GM12878 (cell line): ENCODE measurements at regions not wholly inside any gene's neighbourhood (a gene's known extent, or its start where the extent isn't known, plus 50 kb on each side); places are given as distances from the start of the nearest gene placed in this dataset.

ENCODE experiments used
- ATAC-seq: fragments of 200-7000 bp; cut with Tn5 transposase; 3 replicates; pipeline ENCODE4 v1.9.1; 2020; ENCODE audit warnings: mild to moderate bottlenecking, moderate library complexity
- BruUV-seq: library from RNA; stranded (reverse); fragments of 400-500 nt; replicated peaks from 2 replicates; lab custom pipeline; 2021; lab: Mats Ljungman, UMichigan
- CTCF ChIA-PET: fragments of 300-600 bp; sonication (Branson Sonifier 250); formaldehyde crosslinking; extraction: SDS; loops from one replicate; lab custom pipeline; 2021; ENCODE audit warnings: inconsistent platforms; lab: Yijun Ruan, JAX
- POLR2A ChIA-PET: fragments of 350-600 bp; formaldehyde crosslinking; extraction: SDS; loops from one replicate; lab custom pipeline; 2021; ENCODE audit warnings: inconsistent platforms; lab: Charles Lee
- RAD21 ChIA-PET: fragments of 300-600 bp; sonication (Branson Sonifier 250); formaldehyde crosslinking; loops from one replicate; lab custom pipeline; 2023; ENCODE audit warnings: antibody characterized with exemption; ENCODE audit not compliant: unreplicated experiment; lab: Charles Lee
- SMC1A ChIA-PET: fragments of 300-600 bp; sonication (Branson Sonifier 250); formaldehyde crosslinking; loops from one replicate; lab custom pipeline; 2023; ENCODE audit not compliant: unreplicated experiment, uncharacterized antibody; lab: Charles Lee
- DNase-seq: peaks from one replicate; pipeline ENCODE4 v3.0.0-alpha.2; 2011; ENCODE audit warnings: low read depth, low spot score
- FAIRE-seq: peaks from 3 replicates; lab custom pipeline; 2011; peaks lifted over from hg19 to GRCh38; lab: Jason Lieb, UNC
- H2AFZ ChIP-seq: 2 replicates; pipeline ENCODE4 v1.6.0; 2011; ENCODE audit warnings: low read depth, low read length, control low read depth; ENCODE audit not compliant: control insufficient read depth
- H3K27ac ChIP-seq: 2 replicates; pipeline ENCODE4 v1.5.1; 2011; ENCODE audit warnings: control low read depth; ENCODE audit not compliant: control insufficient read depth, insufficient read depth
- H3K27me3 ChIP-seq, 2 experiments: replicated peaks in 1 of 2; 2 replicates each; pipeline versions ENCODE4 v1.6.0 to v1.6.1; 2011; ENCODE audit warnings: low read length in 1 of 2; ENCODE audit not compliant: control insufficient read depth in 2 of 2, insufficient read depth in 2 of 2
- H3K36me3 ChIP-seq, 2 experiments: 2 replicates each; pipeline ENCODE4 v1.5.1; 2011; ENCODE audit warnings: low read length in 1 of 2; ENCODE audit not compliant: control insufficient read depth in 2 of 2, insufficient read depth in 2 of 2
- H3K4me1 ChIP-seq: 2 replicates; pipeline ENCODE4 v1.6.1; 2011; ENCODE audit warnings: mild to moderate bottlenecking, low read length, moderate library complexity, mixed read lengths; ENCODE audit not compliant: control insufficient read depth, insufficient read depth
- H3K4me2 ChIP-seq: 2 replicates; pipeline ENCODE4 v1.6.0; 2011; ENCODE audit warnings: control low read depth; ENCODE audit not compliant: control insufficient read depth, insufficient read depth
- H3K4me3 ChIP-seq: fragments of 200-600 bp; sonication (generic); 2 replicates; pipeline ENCODE4 v1.5.1; 2016
- H3K79me2 ChIP-seq: 2 replicates; pipeline ENCODE4 v1.6.0; 2011; ENCODE audit warnings: low read length; ENCODE audit not compliant: control insufficient read depth, insufficient read depth
- H3K9ac ChIP-seq: 2 replicates; pipeline ENCODE4 v1.8.0; 2011; ENCODE audit warnings: low read length, control low read depth, mixed read lengths; ENCODE audit not compliant: control insufficient read depth, insufficient read depth
- H3K9me3 ChIP-seq: replicated peaks from 3 replicates; pipeline ENCODE4 v1.5.1; 2011; ENCODE audit warnings: mild to moderate bottlenecking, low read length; ENCODE audit not compliant: control insufficient read depth, insufficient read depth
- H4K20me1 ChIP-seq: 2 replicates; pipeline ENCODE4 v1.6.0; 2011; ENCODE audit not compliant: control insufficient read depth, insufficient read depth
- ATF2 ChIP-seq: IDR thresholded peaks from 2 replicates; pipeline ENCODE4 v1.6.1; 2012; ENCODE audit warnings: low read length, inconsistent platforms
- MEF2A ChIP-seq: IDR thresholded peaks from 2 replicates; pipeline ENCODE4 v1.6.1; 2011; ENCODE audit warnings: low read depth, mild to moderate bottlenecking, low read length, moderate library complexity; ENCODE audit not compliant: insufficient read depth
- MYB ChIP-seq: fragments of 150-350 bp; IDR thresholded peaks from 2 replicates; pipeline ENCODE4 v1.6.1; 2014; ENCODE audit warnings: mild to moderate bottlenecking, low read depth, low read length, borderline replicate concordance
- NFXL1 ChIP-seq: fragments of 450-650 bp; IDR thresholded peaks from 2 replicates; pipeline ENCODE4 v1.6.1; 2017; ENCODE audit warnings: antibody characterized with exemption, mild to moderate bottlenecking, borderline replicate concordance
- NR2C2 ChIP-seq: IDR thresholded peaks from 2 replicates; pipeline ENCODE4 v1.6.1; 2011; ENCODE audit warnings: borderline replicate concordance, low read depth; ENCODE audit not compliant: control insufficient read depth, insufficient read length
- PAX5 ChIP-seq: IDR thresholded peaks from 2 replicates; pipeline ENCODE4 v1.6.1; 2011; ENCODE audit warnings: low read depth, low read length, borderline replicate concordance
- RBBP5 ChIP-seq: fragments of 200-600 bp; sonication (generic); conservative IDR thresholded peaks from 2 replicates; pipeline ENCODE4 v1.6.1; 2016
- RCOR1 ChIP-seq: conservative IDR thresholded peaks from 2 replicates; pipeline ENCODE4 v1.6.1; 2012; ENCODE audit warnings: low read depth, low read length, improper control_type of control experiment
- RFX5 ChIP-seq: IDR thresholded peaks from 2 replicates; pipeline ENCODE4 v1.6.1; 2011; ENCODE audit warnings: low read depth, low read length, improper control_type of control experiment
- TARDBP ChIP-seq: IDR thresholded peaks from 2 replicates; pipeline ENCODE4 v1.6.1; 2016; ENCODE audit warnings: borderline replicate concordance
- ZNF622 ChIP-seq: fragments of 450-650 bp; IDR thresholded peaks from 2 replicates; pipeline ENCODE4 v1.6.1; 2017; ENCODE audit warnings: mild to moderate bottlenecking, inconsistent platforms
- ZNF687 ChIP-seq: fragments of 450-650 bp; IDR thresholded peaks from 2 replicates; pipeline ENCODE4 v1.6.1; 2017; ENCODE audit warnings: mild to moderate bottlenecking, moderate library complexity
- ZZZ3 ChIP-seq: IDR thresholded peaks from 2 replicates; pipeline ENCODE4 v1.6.1; 2011; ENCODE audit warnings: low read depth; ENCODE audit not compliant: control insufficient read depth, insufficient read length
- WGBS: methylation state at CpG from one replicate; pipeline ENCODE4 v1.1.6; 2016; ENCODE audit warnings: low lambda C conversion rate; ENCODE audit not compliant: insufficient replicate concordance, insufficient coverage; ENCODE audit errors: missing lambda C conversion rate; 5-methylcytosine and 5-hydroxymethylcytosine counted together
- in situ Hi-C: fragments of 300-500 bp; cut with MboI; formaldehyde crosslinking; loops from 9 replicates; pipeline ENCODE4 v1.14.3; 2018; ENCODE audit warnings: mixed read lengths
- intact Hi-C: fragments of 100-400 bp; cut with micrococcal nuclease; formaldehyde crosslinking; loops from one replicate; pipeline ENCODE4 v1.14.2; 2022; ENCODE audit not compliant: unreplicated experiment

- no peak for TF ChIP-seq NR2C2
These were observed 55.3 kb upstream of the SOX9 start (continued) for GRCh38 chr17:72065556-72065955.

DNA sequence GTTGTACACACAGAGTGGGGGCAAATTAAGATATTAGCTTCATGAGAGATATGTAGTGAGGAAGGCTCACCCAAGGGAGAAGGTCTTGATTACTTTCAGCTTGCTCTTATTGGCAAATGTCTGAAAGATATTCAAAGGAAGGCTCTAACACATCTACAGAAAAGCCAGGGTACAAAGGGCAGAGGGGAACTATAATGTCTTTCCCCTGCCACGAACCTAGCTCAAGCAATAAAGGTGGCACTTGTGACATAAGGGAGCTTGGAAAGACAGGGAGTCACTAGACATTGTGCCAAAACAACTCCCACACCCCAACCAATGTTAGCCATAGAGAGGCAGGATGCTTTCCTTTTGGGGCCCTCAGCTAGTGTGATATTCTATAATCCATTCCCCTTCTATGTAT lies 52.2 kb upstream of the SOX9 start:
- WGBS: 0% methylated on average over 1 of the region's 1 CpG
- no TSS peak for BruUV-seq
- Histone ChIP-seq H3K36me3 (no peaks in the 10 kb centered on the region), H3K4me3 (no peak overlapping the region), H3K9ac (no peak overlapping the region), H3K4me2 (no peak overlapping the region), H3K9me3 (peaks cover 6% of the 10 kb centered on the region), H3K4me1 (no peaks in the 10 kb centered on the region), H3K27me3 (no peaks in the 10 kb centered on the region), H4K20me1 (no peaks in the 10 kb centered on the region), H2AFZ (no peak overlapping the region), H3K79me2 (no peaks in the 10 kb centered on the region), H3K27ac (no peak overlapping the region)
- in situ Hi-C loops: no loop called here
- ChIA-PET CTCF (no interaction called here), SMC1A (no interaction called here), RAD21 (no interaction called here), POLR2A (no interaction called here)
- ATAC-seq (no peak), FAIRE-seq (no peak), DNase-seq (no peak)
- intact Hi-C loops: no loop called here
- TF ChIP-seq ZZZ3 (no peak), PAX5 (no peak), NFXL1 (no peak), MYB (no peak), RBBP5 (no peak), ZNF622 (no peak)

DNA sequence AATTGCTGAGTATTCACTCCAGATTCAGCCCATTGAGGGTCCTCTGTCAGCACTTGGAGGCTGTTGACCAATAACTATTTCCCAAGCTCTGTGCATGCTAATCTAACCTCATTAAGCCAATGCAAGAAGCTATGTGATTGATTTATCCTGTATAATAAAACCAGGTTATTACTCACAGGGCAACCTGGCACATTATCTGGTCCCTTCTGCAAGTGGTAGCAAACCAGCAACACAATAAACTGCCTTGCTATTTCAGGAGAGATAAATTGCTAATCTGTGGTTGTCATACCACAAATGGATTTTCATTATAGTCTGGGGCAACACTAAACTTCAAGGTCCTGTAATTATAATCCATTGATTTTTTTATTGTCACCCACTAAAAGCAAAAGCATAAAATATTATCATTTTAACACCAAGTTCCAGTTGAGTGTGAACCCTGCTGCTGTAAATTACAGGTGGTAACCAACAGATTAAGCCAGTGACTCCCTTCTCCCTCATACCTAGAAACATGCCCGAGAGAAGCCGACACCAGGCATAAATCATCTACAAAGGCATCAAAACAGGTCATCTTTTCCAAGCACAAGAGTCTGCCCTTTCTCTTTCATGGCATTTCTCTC lies 51.1 kb upstream of the SOX9 start:
- Histone ChIP-seq H3K9ac (no peak overlapping the region), H3K79me2 (no peaks in the 10 kb centered on the region), H3K36me3 (no peaks in the 10 kb centered on the region), H3K4me3 (no peak overlapping the region), H3K27me3 (no peaks in the 10 kb centered on the region), H3K27ac (no peak overlapping the region), H4K20me1 (no peaks in the 10 kb centered on the region), H2AFZ (no peak overlapping the region), H3K9me3 (peaks cover 6% of the 10 kb centered on the region), H3K4me1 (no peaks in the 10 kb centered on the region), H3K4me2 (no peak overlapping the region)
- intact Hi-C loops: no loop called here
- no TSS peak for BruUV-seq
- ChIA-PET SMC1A (no interaction called here), RAD21 (no interaction called here), POLR2A (no interaction called here), CTCF (no interaction called here)
- 2% methylated on average over 2 of the region's 2 CpGs for WGBS
- in situ Hi-C loops: no loop called here
- FAIRE-seq: no peak
- no peak for DNase-seq
- no peak for ATAC-seq
- TF ChIP-seq MEF2A (no peak), TARDBP (no peak), ZNF687 (no peak), RCOR1 (no peak), RFX5 (no peak), ATF2 (no peak)
